ENCODE measurements at regions not wholly inside any gene's neighbourhood (a gene's known extent, or its start where the extent isn't known, plus 50 kb on each side); places are given as distances from the start of the nearest gene placed in this dataset.
A peak's percentile ranks its signal among the peaks of the same experiment; 100 is the strongest.
"Not testable (repeated sequence)": the region's sequence is repeated elsewhere in the genome, so short reads cannot be mapped to it uniquely, and the experiment has no call there.

DNA sequence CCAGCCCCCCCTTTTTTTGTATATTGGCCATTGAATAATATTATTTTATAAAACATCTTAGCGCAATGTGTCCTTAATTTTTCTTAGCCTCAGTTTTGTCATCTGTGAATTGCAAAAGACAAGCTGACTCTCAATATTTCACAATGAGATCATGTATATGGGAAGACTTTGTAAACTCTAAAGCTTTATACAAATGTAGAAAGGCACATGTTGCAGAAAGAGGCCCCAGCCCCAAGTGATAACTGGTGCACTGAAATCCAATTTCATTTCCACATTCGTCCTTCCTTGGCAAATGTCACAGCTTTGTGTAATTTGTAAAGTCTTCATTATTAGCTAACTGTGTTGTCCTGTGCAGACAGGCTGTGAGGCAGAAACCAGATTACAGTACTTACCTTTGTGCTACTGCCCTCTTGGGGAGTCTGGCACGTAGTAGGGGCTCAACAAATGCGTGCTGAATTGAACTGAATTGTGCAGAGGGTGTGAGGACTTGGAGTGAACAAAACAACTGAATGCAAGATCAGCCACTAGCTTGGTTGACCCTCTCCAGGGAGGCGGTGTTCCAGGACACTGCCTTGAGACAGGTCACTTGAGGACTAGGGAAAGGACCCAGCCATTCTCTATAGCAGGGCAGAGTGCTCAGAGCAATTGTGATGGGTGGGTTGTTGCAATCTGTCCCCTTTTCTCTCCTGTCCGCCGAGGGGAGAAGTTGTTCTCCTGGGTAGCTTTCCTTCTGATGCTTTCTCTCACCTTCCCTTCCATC lies 74.6 kb downstream of the LMO4 start:
- 63 to 73% methylated on average over 5 to 7 of the region's 7 CpGs for WGBS, 2 donors
- Histone ChIP-seq H3K36me3 (no peaks in the 10 kb centered on the region), H3K9me3 (no peaks in the 10 kb centered on the region), H3K4me3 (no peak overlapping the region), H3K4me1 (no peaks in the 10 kb centered on the region), H3K27ac (no peak overlapping the region), H3K27me3 (no peaks in the 10 kb centered on the region)
- ATAC-seq (ENCODE audit: low FRiP score in 2 of 2): peak in 1 of 2 donors; percentile 50
- no peak for TF ChIP-seq POLR2AphosphoS5 (IDR thresholded peaks at IDR 0.05)
- TF ChIP-seq, protein P1, sequence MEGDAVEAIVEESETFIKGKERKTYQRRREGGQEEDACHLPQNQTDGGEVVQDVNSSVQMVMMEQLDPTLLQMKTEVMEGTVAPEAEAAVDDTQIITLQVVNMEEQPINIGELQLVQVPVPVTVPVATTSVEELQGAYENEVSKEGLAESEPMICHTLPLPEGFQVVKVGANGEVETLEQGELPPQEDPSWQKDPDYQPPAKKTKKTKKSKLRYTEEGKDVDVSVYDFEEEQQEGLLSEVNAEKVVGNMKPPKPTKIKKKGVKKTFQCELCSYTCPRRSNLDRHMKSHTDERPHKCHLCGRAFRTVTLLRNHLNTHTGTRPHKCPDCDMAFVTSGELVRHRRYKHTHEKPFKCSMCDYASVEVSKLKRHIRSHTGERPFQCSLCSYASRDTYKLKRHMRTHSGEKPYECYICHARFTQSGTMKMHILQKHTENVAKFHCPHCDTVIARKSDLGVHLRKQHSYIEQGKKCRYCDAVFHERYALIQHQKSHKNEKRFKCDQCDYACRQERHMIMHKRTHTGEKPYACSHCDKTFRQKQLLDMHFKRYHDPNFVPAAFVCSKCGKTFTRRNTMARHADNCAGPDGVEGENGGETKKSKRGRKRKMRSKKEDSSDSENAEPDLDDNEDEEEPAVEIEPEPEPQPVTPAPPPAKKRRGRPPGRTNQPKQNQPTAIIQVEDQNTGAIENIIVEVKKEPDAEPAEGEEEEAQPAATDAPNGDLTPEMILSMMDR (IDR thresholded peaks at IDR 0.05): no peak
- no peak for TF ChIP-seq POLR2A (IDR thresholded peaks at IDR 0.05)
- no peak for TF ChIP-seq EP300 (IDR thresholded peaks at IDR 0.05)
- no peak for DNase-seq

DNA sequence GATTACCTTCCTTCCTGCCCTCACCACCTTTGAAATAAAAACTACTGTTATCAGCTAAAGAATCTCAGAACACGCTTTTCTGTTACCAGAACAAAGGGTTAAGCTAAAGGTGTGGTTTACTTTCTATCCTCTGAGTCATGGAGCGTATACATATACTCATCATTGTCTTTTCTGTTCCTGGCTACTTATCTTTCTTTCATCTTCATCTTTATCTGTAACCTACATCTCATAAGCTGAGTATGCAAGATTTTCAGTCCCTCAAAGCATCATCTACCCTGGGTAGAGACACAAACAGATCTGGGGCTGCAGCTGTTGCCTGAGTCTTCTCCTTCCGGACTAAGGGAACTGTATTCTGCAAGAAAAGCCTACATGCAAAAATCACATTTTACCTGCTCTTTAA lies 75.6 kb downstream of the LMO4 start:
- Histone ChIP-seq H3K4me3 (no peak overlapping the region), H3K27me3 (no peaks in the 10 kb centered on the region), H3K36me3 (no peaks in the 10 kb centered on the region), H3K27ac (no peak overlapping the region), H3K4me1 (no peaks in the 10 kb centered on the region), H3K9me3 (no peaks in the 10 kb centered on the region)
- DNase-seq: no peak
- TF ChIP-seq POLR2A (IDR thresholded peaks at IDR 0.05) (no peak), EP300 (IDR thresholded peaks at IDR 0.05) (no peak), POLR2AphosphoS5 (IDR thresholded peaks at IDR 0.05) (no peak)
- TF ChIP-seq, protein P1 (IDR thresholded peaks at IDR 0.05): no peak
- 81 to 90% methylated on average over 3 of the region's 3 CpGs for WGBS, 2 donors
- no peak for ATAC-seq (ENCODE audit: low FRiP score in 2 of 2)

DNA sequence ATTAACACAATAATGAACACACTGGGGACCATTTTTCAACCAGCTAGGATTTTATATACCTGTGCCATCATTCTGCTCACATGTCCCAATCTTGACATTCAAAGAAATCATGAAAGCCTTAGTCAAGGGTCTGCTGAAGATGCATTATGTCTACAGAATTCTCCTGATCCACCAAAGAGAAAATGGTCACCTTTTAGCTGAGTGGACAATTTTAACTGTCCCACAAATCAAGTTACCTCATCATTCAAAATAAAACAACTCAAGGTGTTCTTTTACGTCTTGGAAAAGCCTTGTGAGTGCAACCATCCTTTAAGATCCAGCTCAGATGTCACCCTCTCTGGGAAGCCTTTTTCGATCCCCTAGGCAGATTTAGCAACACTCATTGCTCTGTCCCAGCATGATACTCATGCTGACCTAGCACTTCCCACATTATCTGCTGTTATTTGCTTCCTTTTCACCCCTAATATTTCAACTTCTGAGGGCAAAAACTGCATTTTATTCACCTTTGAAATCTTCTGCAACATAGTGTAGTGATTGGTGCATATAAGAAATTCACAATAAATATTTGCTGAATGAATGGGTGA lies 80.1 kb downstream of the LMO4 start:
- no peak overlapping the region for H3K27ac ChIP-seq
- no peak overlapping the region for H3K4me3 ChIP-seq
- H3K27me3 ChIP-seq: no peaks in the 10 kb centered on the region
- TF ChIP-seq, protein P1 (IDR thresholded peaks at IDR 0.05): no peak
- TF ChIP-seq POLR2AphosphoS5 (IDR thresholded peaks at IDR 0.05) (no peak), EP300 (IDR thresholded peaks at IDR 0.05) (no peak), POLR2A (IDR thresholded peaks at IDR 0.05) (no peak)
- no peaks in the 10 kb centered on the region for H3K9me3 ChIP-seq
- ATAC-seq (ENCODE audit: low FRiP score in 2 of 2): no peak
- H3K36me3 ChIP-seq: no peaks in the 10 kb centered on the region
- WGBS, 2 donors: 74 to 75% methylated on average over 2 of the region's 2 CpGs
- DNase-seq: no peak
- H3K4me1 ChIP-seq: no peaks in the 10 kb centered on the region

DNA sequence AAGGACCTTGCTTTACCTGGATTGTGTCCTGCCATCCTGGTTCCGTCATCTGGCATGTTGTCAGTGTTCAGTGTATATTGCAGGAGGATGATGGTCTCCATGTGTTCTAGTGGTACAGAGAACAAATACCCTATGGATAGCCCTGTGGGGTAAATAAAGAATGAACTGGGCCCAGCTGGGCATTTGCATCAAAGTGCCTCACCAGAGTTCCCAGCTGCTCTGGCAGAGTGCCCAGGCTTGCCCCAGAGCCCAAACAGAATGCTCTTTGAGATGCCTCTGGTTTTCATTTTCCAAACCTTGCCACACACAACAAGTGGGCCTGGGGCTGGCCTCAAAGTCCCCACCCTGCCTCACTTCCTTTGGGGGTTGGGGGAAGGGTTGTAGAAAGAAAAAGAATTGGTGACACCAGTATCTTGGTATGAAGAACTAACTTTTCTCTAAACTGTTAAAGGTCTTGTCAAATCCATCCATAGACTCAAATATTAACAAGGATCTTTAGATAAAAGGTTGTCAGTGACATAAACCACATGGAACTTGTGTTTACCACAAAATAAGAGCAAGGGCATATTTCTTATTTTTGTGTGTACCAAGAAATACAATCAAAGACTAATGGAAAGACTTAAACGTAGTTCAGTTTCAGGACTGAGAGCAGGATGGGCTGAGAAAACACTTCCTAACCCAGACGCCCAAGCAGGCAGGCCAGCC lies 82.2 kb downstream of the LMO4 start:
- 81 to 87% methylated on average over 3 of the region's 3 CpGs for WGBS, 2 donors
- H3K4me1 ChIP-seq: no peaks in the 10 kb centered on the region
- no peaks in the 10 kb centered on the region for H3K36me3 ChIP-seq
- no peak overlapping the region for H3K27ac ChIP-seq
- H3K27me3 ChIP-seq: no peaks in the 10 kb centered on the region
- H3K4me3 ChIP-seq: no peak overlapping the region
- TF ChIP-seq POLR2A (IDR thresholded peaks at IDR 0.05): no peak
- TF ChIP-seq, protein P1 (IDR thresholded peaks at IDR 0.05): no peak
- no peak for TF ChIP-seq EP300 (IDR thresholded peaks at IDR 0.05)
- TF ChIP-seq POLR2AphosphoS5 (IDR thresholded peaks at IDR 0.05): no peak
- no peak for DNase-seq
- ATAC-seq (ENCODE audit: low FRiP score in 2 of 2): no peak
- no peaks in the 10 kb centered on the region for H3K9me3 ChIP-seq

DNA sequence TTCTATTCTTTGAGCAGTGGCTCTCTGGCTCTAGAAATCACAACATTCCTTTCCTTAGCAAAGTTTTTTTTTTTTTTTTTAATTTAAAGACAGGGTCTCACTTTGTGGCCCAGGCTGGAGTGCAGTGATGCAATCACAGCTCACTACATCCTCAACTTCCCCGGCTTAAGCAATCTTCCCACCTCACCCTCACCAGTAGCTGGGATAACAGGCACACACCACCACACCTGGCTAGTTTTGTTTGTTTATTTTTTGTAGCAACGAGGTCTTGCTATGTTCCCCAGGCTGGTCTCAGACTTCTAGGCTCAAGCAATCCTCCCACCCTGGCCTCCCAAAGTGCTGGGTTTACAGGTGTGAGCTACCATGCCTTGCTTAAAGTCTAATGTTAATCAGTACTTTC lies 85.2 kb downstream of the LMO4 start:
- not testable (repeated sequence) for H3K9me3 ChIP-seq; H3K27ac ChIP-seq; ATAC-seq (ENCODE audit: low FRiP score in 2 of 2); H3K4me3 ChIP-seq; H3K4me1 ChIP-seq; DNase-seq; H3K27me3 ChIP-seq; H3K36me3 ChIP-seq
- WGBS, 2 donors: 57 to 61% methylated on average over 2 of the region's 2 CpGs
